ENCODE measurements at regions not wholly inside any gene's neighbourhood (a gene's known extent, or its start where the extent isn't known, plus 50 kb on each side); places are given as distances from the start of the nearest gene placed in this dataset.
"Not testable (repeated sequence)": the region's sequence is repeated elsewhere in the genome, so short reads cannot be mapped to it uniquely, and the experiment has no call there.

DNA sequence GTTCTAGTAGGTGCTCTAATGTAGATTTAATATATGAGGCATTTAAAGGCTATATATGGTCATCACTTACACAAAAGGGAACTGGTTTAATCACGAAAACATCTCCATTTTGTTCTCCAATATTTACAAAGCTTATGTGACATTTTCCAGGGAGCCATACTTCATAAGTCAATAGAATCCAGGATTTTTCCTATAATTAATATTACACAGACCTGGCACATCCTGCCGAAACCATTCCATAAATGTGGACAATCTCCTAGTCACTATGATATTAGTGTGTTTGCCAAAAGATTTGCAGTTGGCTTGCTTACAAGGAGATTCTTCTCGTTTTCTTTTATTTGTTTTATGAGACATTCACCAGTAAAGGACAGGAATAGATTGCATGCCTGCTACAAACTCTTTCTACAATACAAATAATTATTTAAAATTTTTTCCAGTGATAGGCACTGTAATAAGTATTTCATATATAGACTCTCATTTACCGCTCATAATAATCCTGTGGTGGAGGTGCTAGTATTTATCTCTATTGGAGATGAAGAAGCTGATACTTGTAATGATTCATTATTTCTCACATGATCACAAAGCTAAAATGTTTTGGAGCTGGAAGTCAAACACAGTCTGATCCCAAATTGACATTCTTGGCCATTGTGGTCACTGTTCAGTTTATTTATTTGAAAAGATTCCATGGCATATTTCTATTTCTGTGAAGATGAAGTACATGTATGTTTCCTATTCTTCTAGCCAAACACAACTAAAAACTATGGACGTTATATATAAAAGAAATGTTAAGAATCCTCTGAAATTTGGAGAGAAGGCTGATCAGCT, 597.0 kb downstream of the HTR1B start:
- Histone ChIP-seq H3K27ac (peak overlapping the region in 1 of 2 donors; percentile 32), H3K4me3 (no peak overlapping the region)
- TF ChIP-seq, protein P1, sequence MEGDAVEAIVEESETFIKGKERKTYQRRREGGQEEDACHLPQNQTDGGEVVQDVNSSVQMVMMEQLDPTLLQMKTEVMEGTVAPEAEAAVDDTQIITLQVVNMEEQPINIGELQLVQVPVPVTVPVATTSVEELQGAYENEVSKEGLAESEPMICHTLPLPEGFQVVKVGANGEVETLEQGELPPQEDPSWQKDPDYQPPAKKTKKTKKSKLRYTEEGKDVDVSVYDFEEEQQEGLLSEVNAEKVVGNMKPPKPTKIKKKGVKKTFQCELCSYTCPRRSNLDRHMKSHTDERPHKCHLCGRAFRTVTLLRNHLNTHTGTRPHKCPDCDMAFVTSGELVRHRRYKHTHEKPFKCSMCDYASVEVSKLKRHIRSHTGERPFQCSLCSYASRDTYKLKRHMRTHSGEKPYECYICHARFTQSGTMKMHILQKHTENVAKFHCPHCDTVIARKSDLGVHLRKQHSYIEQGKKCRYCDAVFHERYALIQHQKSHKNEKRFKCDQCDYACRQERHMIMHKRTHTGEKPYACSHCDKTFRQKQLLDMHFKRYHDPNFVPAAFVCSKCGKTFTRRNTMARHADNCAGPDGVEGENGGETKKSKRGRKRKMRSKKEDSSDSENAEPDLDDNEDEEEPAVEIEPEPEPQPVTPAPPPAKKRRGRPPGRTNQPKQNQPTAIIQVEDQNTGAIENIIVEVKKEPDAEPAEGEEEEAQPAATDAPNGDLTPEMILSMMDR (IDR thresholded peaks at IDR 0.05), result no peak
- no peak for DNase-seq (ENCODE audit: low spot score)

GRCh38 chr6:76862936-76863335, 600.4 kb downstream of the HTR1B start:
- Histone ChIP-seq H3K4me3 (no peak overlapping the region), H3K27ac (peak overlapping the region in 1 of 2 donors; percentile 31)
- TF ChIP-seq, protein P1 (IDR thresholded peaks at IDR 0.05), result no peak
- DNase-seq (ENCODE audit: low spot score), result no peak

DNA sequence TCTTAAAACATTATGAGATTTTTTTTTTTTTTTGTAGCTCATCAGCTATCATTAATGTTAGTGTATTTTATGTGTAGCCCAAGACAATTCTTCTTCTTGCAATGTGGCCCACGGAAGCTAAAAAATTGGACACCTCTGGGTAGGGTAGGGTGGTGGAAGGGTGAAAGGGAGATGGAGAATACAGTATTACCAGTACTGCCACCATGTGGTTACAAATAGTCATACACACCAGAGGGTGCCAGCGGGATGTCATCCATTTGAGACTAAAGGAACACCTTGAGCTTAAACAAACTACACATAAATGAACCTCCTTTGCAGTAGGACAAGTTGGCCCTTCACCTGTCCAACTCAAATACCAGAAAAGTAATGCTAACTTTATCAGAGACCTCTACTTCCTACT, 601.9 kb downstream of the HTR1B start:
- no peak for DNase-seq (ENCODE audit: low spot score)
- TF ChIP-seq, protein P1 (IDR thresholded peaks at IDR 0.05), result no peak
- Histone ChIP-seq H3K27ac (no peak overlapping the region), H3K4me3 (no peak overlapping the region)

- no peak for DNase-seq (ENCODE audit: low spot score)
- no peak overlapping the region for H3K4me3 ChIP-seq
- TF ChIP-seq, protein P1 (IDR thresholded peaks at IDR 0.05), result no peak
- H3K27ac ChIP-seq, result no peak overlapping the region
Observed at GRCh38 chr6:76856065-76856464, 607.2 kb downstream of the HTR1B start.

DNA sequence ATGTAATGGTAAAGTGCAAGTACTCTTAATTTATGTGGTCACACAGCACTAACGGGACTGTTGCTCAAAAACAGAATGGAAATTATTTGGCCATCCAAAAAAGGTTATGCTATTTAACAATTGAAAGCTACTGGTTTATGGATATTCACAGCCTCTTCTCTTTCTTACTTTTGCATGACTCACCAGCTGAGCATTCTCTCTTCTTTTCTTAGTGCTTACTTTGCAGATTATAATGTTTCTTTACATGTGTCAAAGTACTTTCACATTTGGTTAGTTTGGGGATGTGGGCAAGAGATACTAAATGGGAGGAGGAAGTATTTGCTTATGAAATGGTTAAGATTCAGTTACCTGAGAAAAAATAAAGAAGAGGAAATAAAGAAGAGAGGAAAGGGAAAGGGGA, 610.5 kb downstream of the HTR1B start:
- DNase-seq (ENCODE audit: low spot score), result no peak
- no peak overlapping the region for H3K27ac ChIP-seq
- no peak overlapping the region for H3K4me3 ChIP-seq
- TF ChIP-seq, protein P1 (IDR thresholded peaks at IDR 0.05), result no peak

DNA sequence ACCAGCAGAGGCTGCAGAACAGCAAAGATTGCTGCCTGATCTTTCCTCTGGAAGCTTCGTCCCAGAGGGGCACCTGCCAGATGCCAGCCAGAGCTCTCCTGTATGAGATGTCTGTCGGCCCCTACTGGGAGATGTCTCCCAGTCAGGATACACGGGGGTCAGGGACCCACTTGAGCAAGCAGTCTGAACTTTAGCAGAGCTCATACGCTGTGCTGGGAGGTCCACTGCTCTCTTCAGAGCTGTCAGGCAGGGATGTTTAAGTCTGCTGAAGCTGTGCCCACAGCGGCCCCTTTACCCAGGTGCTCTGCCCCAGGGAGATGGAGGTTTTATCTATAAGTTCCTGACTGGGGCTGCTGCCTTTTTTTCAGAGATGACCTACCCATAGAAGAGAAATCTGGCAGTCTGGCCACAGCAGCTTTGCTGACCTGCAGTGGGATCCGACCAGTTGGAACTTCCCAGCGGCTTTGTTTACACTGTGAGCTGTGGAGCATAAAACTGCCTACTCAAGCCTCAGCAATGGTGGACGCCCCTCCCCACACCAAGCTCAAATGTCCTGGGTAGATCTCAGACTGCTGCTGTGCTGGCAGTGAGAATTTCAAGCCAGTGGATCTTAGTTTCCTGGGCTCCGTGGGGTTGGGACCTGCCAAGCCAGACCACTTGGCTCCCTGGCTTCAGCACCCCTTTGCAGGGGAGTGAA, 613.9 kb downstream of the HTR1B start:
- DNase-seq (ENCODE audit: low spot score); H3K4me3 ChIP-seq; H3K27ac ChIP-seq: not testable (repeated sequence)

DNA sequence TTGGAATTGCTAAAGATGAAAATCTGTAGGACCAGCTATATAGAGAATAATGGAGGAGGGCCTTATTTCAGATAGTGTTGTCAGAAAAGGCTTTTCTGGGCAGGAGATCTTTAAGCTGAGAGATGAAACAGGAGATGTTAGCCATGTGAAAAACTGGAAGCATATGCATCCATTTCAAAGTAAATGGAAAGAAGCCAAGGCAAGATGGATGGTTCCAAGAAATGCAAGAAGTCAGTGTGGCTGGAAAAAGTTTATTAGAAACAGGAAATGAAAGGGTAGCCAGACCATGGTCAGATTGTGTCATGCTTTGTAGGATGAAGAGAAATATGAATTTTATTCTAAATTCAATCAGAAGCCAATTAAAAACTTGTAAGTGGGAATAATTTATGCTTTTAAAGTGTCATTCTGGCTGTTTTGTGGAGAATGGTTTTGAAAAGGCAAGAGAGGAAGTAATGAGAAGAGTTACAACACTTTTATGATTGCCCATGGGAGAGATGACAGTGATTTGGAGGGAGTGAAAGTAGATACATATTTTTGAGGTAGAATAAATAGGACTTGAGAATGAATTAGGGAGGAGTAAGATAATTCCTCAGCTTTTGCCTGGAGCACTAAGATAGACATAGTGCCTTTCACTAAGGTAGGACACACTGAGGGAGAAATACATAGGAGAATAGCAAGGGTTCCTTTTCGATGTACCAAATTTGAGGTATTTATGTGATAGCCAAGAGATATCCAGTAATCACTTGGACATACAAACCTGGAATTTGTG, 620.1 kb downstream of the HTR1B start:
- Histone ChIP-seq H3K4me3 (no peak overlapping the region), H3K27ac (no peak overlapping the region)
- DNase-seq (ENCODE audit: low spot score), result no peak
- TF ChIP-seq, protein P1 (IDR thresholded peaks at IDR 0.05), result no peak
